H1 (cell line): ENCODE measurements at regions not wholly inside any gene's neighbourhood (a gene's known extent, or its start where the extent isn't known, plus 50 kb on each side); places are given as distances from the start of the nearest gene placed in this dataset.

ENCODE experiments used
- CTCF ChIP-seq, 3 experiments: IDR thresholded peaks; 1 replicate in 2 of 3; 2 replicates in 1 of 3; pipeline versions ENCODE4 v1.5.1 to v1.6.1; 2011; ENCODE audit warnings: low read length in 3 of 3, mild to moderate bottlenecking in 3 of 3, inconsistent platforms in 2 of 3, low read depth in 1 of 3, moderate library complexity in 1 of 3; ENCODE audit not compliant: insufficient read depth in 1 of 3; ENCODE audit errors: control extremely low read depth in 1 of 3
- EZH2 ChIP-seq: fragments of 200-600 bp; sonication (generic); IDR thresholded peaks from 2 replicates; pipeline ENCODE4 v1.7.1; 2012; ENCODE audit warnings: low read depth, mild to moderate bottlenecking, moderate library complexity, low read length, inconsistent platforms; ENCODE audit not compliant: severe bottlenecking
- HDAC6 ChIP-seq: IDR thresholded peaks from one replicate; pipeline ENCODE4 v1.7.1; 2012; ENCODE audit warnings: low read depth, mild to moderate bottlenecking, inconsistent platforms, low read length, moderate library complexity
- NRF1 ChIP-seq: IDR thresholded peaks from 2 replicates; pipeline ENCODE4 v1.6.1; 2011; ENCODE audit warnings: mild to moderate bottlenecking, low read depth, low read length, improper control_type of control experiment
- POLR2AphosphoS5 ChIP-seq: IDR thresholded peaks from 2 replicates; pipeline ENCODE4 v1.6.1; 2011; ENCODE audit warnings: low read depth, low read length
- RBBP5 ChIP-seq: IDR thresholded peaks from 2 replicates; pipeline ENCODE4 v1.7.1; 2012; ENCODE audit warnings: low read depth, mild to moderate bottlenecking, inconsistent platforms, low read length, moderate library complexity, borderline replicate concordance
- RNF2 ChIP-seq: fragments of 200-900, 300-1000 bp; sonication (generic); IDR thresholded peaks from 2 replicates; pipeline ENCODE4 v1.7.1; 2016; ENCODE audit warnings: borderline replicate concordance, low read depth, mild to moderate bottlenecking, antibody characterized with exemption, low read length; ENCODE audit not compliant: poor library complexity, severe bottlenecking; ENCODE audit errors: missing control alignments
- SP2 ChIP-seq: IDR thresholded peaks from 2 replicates; pipeline ENCODE4 v1.6.1; 2012; ENCODE audit warnings: mild to moderate bottlenecking, low read length, inconsistent platforms
- SP4 ChIP-seq: IDR thresholded peaks from 2 replicates; pipeline ENCODE4 v1.6.1; 2012; ENCODE audit warnings: low read length, inconsistent platforms
- SRF ChIP-seq: IDR thresholded peaks from 2 replicates; pipeline ENCODE4 v1.6.1; 2011; ENCODE audit warnings: mild to moderate bottlenecking, low read depth, low read length, moderate library complexity
- USF2 ChIP-seq: IDR thresholded peaks from 2 replicates; pipeline ENCODE4 v1.6.1; 2011; ENCODE audit warnings: low read length, improper control_type of control experiment

GRCh38 chr16:76964464-76965154 is 226.4 kb upstream of the MON1B start:
- no peak for TF ChIP-seq CTCF (IDR thresholded peaks at IDR 0.05; ENCODE audit: control extremely low read depth in 1 of 3, insufficient read depth in 1 of 3, low read depth in 1 of 3, low read length in 3 of 3)
- TF ChIP-seq RBBP5 = no peak
- TF ChIP-seq USF2 = no peak
- no peak for TF ChIP-seq HDAC6
- no peak for TF ChIP-seq RNF2
- TF ChIP-seq SRF = no peak
- TF ChIP-seq SP4 = no peak
- TF ChIP-seq SP2 = no peak
- TF ChIP-seq NRF1 = no peak
- no peak for TF ChIP-seq POLR2AphosphoS5
- no peak for TF ChIP-seq EZH2
